ENCODE measurements at regions not wholly inside any gene's neighbourhood (a gene's known extent, or its start where the extent isn't known, plus 50 kb on each side); places are given as distances from the start of the nearest gene placed in this dataset.
"Not testable (repeated sequence)": the region's sequence is repeated elsewhere in the genome, so short reads cannot be mapped to it uniquely, and the experiment has no call there.

DNA sequence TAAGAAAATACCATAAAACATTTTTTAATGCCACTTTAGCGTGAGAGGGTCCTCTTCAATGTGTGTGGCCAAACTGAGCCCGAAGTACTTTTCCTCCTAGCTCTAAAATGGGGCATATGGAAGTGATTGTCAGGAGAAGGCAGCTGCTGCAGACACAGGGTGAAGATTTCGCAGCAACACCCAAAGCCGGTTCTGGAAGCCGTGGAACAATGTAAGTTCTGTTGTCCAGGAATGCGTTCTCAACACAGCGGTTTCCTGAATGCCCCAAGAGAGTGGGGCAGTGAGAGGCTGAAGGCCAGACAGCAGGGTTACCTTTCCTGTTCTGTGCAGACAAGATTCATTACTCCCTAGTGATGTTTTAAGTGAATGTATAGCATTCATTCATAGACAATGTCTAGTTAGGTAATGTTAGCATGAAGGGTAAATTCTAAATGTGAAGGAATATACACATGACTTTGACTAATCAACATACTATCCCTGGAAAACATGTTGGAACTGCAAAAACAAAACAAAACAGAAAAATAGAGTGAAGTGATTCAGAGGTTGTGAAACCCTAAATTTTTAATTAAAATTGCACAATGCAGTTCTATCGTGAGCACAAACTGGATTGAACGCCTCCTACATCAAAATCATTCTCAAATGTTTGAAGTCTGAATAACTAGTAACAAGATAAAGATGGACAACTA, 197.0 kb upstream of the SEMA6A start:
- no peaks in the 10 kb centered on the region for H3K36me3 ChIP-seq (ENCODE audit: control insufficient read depth in 2 of 2, extremely low read depth in 1 of 2, insufficient read depth in 2 of 2, low read length in 2 of 2)
- H3K4me1 ChIP-seq (ENCODE audit: control insufficient read depth, extremely low read depth, insufficient read depth, low read length): no peaks in the 10 kb centered on the region
- H3K4me3 ChIP-seq (ENCODE audit: control insufficient read depth in 2 of 3, extremely low read depth in 1 of 3, insufficient read depth in 2 of 3, low read depth in 1 of 3, low read length in 3 of 3): no peak overlapping the region
- no peaks in the 10 kb centered on the region for H3K27me3 ChIP-seq (ENCODE audit: control insufficient read depth, extremely low read depth, insufficient read depth, low read length)
- dilution Hi-C loops (cut with MboI; ENCODE audit: extremely low pct_ligation_motif_present, low sequenced_read_pairs): no loop called here
- H3K79me2 ChIP-seq (ENCODE audit: control insufficient read depth, insufficient read depth, low read length): no peaks in the 10 kb centered on the region
- no peaks in the 10 kb centered on the region for H3K9me1 ChIP-seq (ENCODE audit: control insufficient read depth, extremely low read depth, insufficient read depth, low read length)
- TF ChIP-seq EZH2 (IDR thresholded peaks at IDR 0.05; ENCODE audit: low read length): no peak
- TF ChIP-seq, protein P1, sequence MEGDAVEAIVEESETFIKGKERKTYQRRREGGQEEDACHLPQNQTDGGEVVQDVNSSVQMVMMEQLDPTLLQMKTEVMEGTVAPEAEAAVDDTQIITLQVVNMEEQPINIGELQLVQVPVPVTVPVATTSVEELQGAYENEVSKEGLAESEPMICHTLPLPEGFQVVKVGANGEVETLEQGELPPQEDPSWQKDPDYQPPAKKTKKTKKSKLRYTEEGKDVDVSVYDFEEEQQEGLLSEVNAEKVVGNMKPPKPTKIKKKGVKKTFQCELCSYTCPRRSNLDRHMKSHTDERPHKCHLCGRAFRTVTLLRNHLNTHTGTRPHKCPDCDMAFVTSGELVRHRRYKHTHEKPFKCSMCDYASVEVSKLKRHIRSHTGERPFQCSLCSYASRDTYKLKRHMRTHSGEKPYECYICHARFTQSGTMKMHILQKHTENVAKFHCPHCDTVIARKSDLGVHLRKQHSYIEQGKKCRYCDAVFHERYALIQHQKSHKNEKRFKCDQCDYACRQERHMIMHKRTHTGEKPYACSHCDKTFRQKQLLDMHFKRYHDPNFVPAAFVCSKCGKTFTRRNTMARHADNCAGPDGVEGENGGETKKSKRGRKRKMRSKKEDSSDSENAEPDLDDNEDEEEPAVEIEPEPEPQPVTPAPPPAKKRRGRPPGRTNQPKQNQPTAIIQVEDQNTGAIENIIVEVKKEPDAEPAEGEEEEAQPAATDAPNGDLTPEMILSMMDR (optimal IDR thresholded peaks at IDR 0.05 in 1 of 3, IDR thresholded peaks at IDR 0.05 in 1 of 3, conservative IDR thresholded peaks at IDR 0.05 in 1 of 3; ENCODE audit: extremely low read depth in 1 of 3, insufficient read depth in 2 of 3, low read length in 3 of 3): no peak
- H3K4me2 ChIP-seq (ENCODE audit: control insufficient read depth, extremely low read depth, insufficient read depth, low read depth, low read length): no peak overlapping the region
- no peak overlapping the region for H3K9ac ChIP-seq (ENCODE audit: control insufficient read depth, extremely low read depth, insufficient read depth, low read length)
- H3K27ac ChIP-seq (ENCODE audit: control insufficient read depth, insufficient read depth, low read length): no peak overlapping the region
- DNase-seq (ENCODE audit: low read depth, low spot score): no peak
- no peak for FAIRE-seq
- H2AFZ ChIP-seq (ENCODE audit: control insufficient read depth, low read length): no peak overlapping the region
- H3K9me3 ChIP-seq (ENCODE audit: control insufficient read depth, low read depth, low read length): no peaks in the 10 kb centered on the region
- no peaks in the 10 kb centered on the region for H4K20me1 ChIP-seq (ENCODE audit: control insufficient read depth, extremely low read depth, insufficient read depth, low read length)

DNA sequence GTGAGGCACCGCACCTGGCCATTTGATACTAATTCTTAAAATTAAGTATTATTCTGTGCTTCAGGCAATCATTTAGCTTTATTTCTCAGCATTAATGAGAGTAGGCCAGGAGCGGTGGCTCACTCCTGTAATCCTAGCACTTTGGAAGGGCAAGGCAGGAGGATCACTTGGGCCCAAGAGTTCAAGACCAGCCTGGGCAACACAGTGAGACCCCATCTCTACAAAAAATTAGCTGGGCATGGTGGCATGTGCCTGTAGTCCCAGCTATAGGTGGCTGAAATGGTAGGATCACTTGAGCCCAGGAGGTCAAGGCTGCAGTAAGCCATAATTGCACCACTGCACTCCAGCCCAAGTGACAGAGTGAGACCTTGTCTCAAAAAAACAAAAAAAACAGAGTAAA, 195.3 kb upstream of the SEMA6A start:
- DNase-seq (ENCODE audit: low read depth, low spot score); dilution Hi-C loops (cut with MboI; ENCODE audit: extremely low pct_ligation_motif_present, low sequenced_read_pairs); H3K36me3 ChIP-seq (ENCODE audit: control insufficient read depth in 2 of 2, extremely low read depth in 1 of 2, insufficient read depth in 2 of 2, low read length in 2 of 2); H3K27me3 ChIP-seq (ENCODE audit: control insufficient read depth, extremely low read depth, insufficient read depth, low read length); FAIRE-seq; H4K20me1 ChIP-seq (ENCODE audit: control insufficient read depth, extremely low read depth, insufficient read depth, low read length); H3K9me3 ChIP-seq (ENCODE audit: control insufficient read depth, low read depth, low read length); H3K4me3 ChIP-seq (ENCODE audit: control insufficient read depth in 2 of 3, extremely low read depth in 1 of 3, insufficient read depth in 2 of 3, low read depth in 1 of 3, low read length in 3 of 3); H3K4me1 ChIP-seq (ENCODE audit: control insufficient read depth, extremely low read depth, insufficient read depth, low read length); H3K27ac ChIP-seq (ENCODE audit: control insufficient read depth, insufficient read depth, low read length); H3K4me2 ChIP-seq (ENCODE audit: control insufficient read depth, extremely low read depth, insufficient read depth, low read depth, low read length); H3K9ac ChIP-seq (ENCODE audit: control insufficient read depth, extremely low read depth, insufficient read depth, low read length); H3K79me2 ChIP-seq (ENCODE audit: control insufficient read depth, insufficient read depth, low read length); H2AFZ ChIP-seq (ENCODE audit: control insufficient read depth, low read length); H3K9me1 ChIP-seq (ENCODE audit: control insufficient read depth, extremely low read depth, insufficient read depth, low read length): not testable (repeated sequence)

DNA sequence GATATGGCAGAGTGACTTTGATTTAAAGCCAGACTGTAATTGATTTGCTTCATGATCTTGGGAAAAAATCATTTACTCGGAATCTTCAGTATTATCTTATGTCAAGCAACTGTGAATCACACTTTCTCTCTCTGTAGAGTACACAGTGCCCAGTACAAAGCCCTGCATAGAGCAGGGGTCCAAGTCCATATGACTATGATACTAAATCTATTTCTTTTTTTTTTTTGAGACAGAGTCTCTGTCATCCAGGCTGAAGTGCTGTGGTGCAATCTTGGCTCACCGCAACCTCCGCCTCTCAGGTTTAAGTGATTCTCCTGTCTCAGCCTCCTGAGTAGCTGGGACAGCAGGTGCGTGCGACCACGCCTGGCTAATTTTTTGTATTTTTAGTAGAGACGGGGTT, 194.8 kb upstream of the SEMA6A start:
- H3K4me2 ChIP-seq (ENCODE audit: control insufficient read depth, extremely low read depth, insufficient read depth, low read depth, low read length): no peak overlapping the region

More for the DNA sequence above, 194.8 kb upstream of the SEMA6A start:
- no peaks in the 10 kb centered on the region for H3K27me3 ChIP-seq (ENCODE audit: control insufficient read depth, extremely low read depth, insufficient read depth, low read length)
- no peaks in the 10 kb centered on the region for H3K9me1 ChIP-seq (ENCODE audit: control insufficient read depth, extremely low read depth, insufficient read depth, low read length)
- TF ChIP-seq, protein P1 (optimal IDR thresholded peaks at IDR 0.05 in 1 of 3, IDR thresholded peaks at IDR 0.05 in 1 of 3, conservative IDR thresholded peaks at IDR 0.05 in 1 of 3; ENCODE audit: extremely low read depth in 1 of 3, insufficient read depth in 2 of 3, low read length in 3 of 3): no peak
- no peak for TF ChIP-seq EZH2 (IDR thresholded peaks at IDR 0.05; ENCODE audit: low read length)
- no peak overlapping the region for H2AFZ ChIP-seq (ENCODE audit: control insufficient read depth, low read length)
- DNase-seq (ENCODE audit: low read depth, low spot score) (no peak), FAIRE-seq (no peak)
- H3K9ac ChIP-seq (ENCODE audit: control insufficient read depth, extremely low read depth, insufficient read depth, low read length): no peak overlapping the region
- H3K4me3 ChIP-seq (ENCODE audit: control insufficient read depth in 2 of 3, extremely low read depth in 1 of 3, insufficient read depth in 2 of 3, low read depth in 1 of 3, low read length in 3 of 3): no peak overlapping the region
- dilution Hi-C loops (cut with MboI; ENCODE audit: extremely low pct_ligation_motif_present, low sequenced_read_pairs): no loop called here
- no peaks in the 10 kb centered on the region for H3K9me3 ChIP-seq (ENCODE audit: control insufficient read depth, low read depth, low read length)
- no peaks in the 10 kb centered on the region for H4K20me1 ChIP-seq (ENCODE audit: control insufficient read depth, extremely low read depth, insufficient read depth, low read length)
- no peaks in the 10 kb centered on the region for H3K79me2 ChIP-seq (ENCODE audit: control insufficient read depth, insufficient read depth, low read length)
- H3K4me1 ChIP-seq (ENCODE audit: control insufficient read depth, extremely low read depth, insufficient read depth, low read length): no peaks in the 10 kb centered on the region
- H3K27ac ChIP-seq (ENCODE audit: control insufficient read depth, insufficient read depth, low read length): no peak overlapping the region
- no peaks in the 10 kb centered on the region for H3K36me3 ChIP-seq (ENCODE audit: control insufficient read depth in 2 of 2, extremely low read depth in 1 of 2, insufficient read depth in 2 of 2, low read length in 2 of 2)

All from keratinocyte (primary cell).